HT-29 (cell line): ENCODE measurements at regions not wholly inside any gene's neighbourhood (a gene's known extent, or its start where the extent isn't known, plus 50 kb on each side); places are given as distances from the start of the nearest gene placed in this dataset. TPM values are rescaled to one million over a fixed set of nuclear protein-coding genes. Genes with fewer than 3 reads are reported as not detected.
"Not testable (repeated sequence)": the region's sequence is repeated elsewhere in the genome, so short reads cannot be mapped to it uniquely, and the experiment has no call there.

Source experiments
- DNase-seq: peaks from one replicate; pipeline ENCODE4 v3.0.0-alpha.2; 2015; ENCODE audit warnings: low spot score
- small RNA-seq: library from RNA; depleted of rRNA; stranded (forward); fragments of <200 nt; gene quantifications from one replicate; pipeline ENCODE3, GENCODE V24; 2014

DNA sequence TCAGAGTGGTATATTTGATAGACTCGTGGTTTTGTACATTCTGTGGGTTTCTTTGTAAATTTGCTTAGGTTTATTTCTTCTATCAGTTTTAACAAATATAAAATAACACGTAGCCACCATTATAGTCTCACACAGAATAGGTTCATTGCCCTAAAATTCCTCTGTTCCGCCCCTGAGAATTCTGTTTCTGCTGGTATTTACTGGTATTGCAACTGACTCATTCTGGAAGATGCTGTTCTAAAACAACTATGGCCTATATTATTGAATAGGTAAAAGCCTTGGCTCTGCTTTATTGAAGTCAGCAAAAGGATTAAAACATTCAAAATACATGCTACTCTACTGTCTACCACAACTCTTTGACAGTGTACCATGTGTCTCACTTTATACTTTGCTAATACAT, 119.1 kb upstream of the CHORDC1 start:
- no peak for DNase-seq

GRCh38 chr11:90332415-90332814, 109.6 kb upstream of the CHORDC1 start:
- DNase-seq, result no peak

GRCh38 chr11:90330632-90331031, 107.8 kb upstream of the CHORDC1 start:
- DNase-seq, result no peak

- DNase-seq, result no peak
Measured at GRCh38 chr11:90329043-90329442, 106.2 kb upstream of the CHORDC1 start.

- no peak for DNase-seq
Measured at GRCh38 chr11:90326647-90327046, 103.8 kb upstream of the CHORDC1 start.

DNA sequence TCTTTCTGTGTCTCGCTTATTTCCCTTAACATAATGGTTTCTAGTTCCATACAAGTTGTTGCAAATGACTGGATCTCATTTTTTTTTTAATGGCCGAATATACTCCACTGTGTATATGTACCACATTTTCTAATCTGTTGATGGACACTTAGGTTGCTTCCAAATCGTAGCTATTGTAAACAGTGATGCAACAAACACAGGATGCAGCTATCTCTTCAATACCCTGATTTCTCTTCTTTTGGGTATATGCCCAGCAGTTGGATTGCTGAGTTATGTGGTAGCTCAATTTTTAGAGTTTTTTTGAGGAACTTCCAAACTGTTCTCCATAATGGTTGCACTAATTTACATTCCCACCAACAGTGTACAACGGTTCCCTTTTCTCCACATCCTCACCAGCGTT, 100.4 kb upstream of the CHORDC1 start:
- DNase-seq, result no peak

GRCh38 chr11:90321018-90321417, 98.2 kb upstream of the CHORDC1 start:
- DNase-seq, result no peak

- no peak for DNase-seq
Measured at GRCh38 chr11:90318651-90319050, 95.8 kb upstream of the CHORDC1 start.

- DNase-seq, result no peak
Measured at GRCh38 chr11:90310210-90310609, 87.4 kb upstream of the CHORDC1 start.

DNA sequence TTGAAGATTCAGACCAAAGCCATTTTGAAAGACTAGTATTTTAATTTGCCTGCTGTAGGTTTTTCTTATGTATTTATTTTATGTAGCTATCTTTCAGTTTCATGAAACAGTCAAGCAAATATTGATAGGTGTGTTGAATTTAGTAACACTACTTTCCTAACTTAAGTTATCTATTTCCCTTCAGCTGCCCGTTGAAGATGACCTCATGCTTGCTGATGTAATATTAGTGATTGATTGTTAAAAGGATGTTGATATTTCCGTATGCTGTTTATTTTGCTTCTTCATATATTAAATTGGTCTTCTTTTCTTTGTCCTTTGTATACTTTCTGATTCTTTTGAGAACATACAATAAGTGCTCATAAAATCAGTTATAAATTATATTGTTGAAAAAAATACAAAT, 86.8 kb upstream of the CHORDC1 start:
- no peak for DNase-seq

GRCh38 chr11:90294526-90294925, 71.7 kb upstream of the CHORDC1 start:
- DNase-seq, result no peak

DNA sequence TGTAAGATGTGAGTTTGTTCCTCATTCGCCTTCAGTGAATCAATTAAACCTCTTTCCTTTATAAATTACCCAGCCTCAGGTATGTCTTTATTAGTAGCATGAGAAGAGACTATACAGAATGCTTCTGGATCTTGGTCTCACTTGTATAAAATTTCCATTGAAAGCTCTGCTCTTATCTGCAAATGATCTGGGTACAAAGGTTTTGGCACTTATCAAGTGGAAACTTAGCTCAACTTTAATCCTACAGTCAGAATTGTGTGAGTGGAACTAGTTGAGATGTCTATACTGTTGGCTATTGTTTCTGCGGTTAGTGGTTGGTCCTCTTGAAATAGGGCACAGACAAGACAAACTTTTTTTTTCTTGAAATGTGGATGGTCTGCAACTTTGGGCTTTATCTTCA, 71.2 kb upstream of the CHORDC1 start:
- no peak for DNase-seq

- peak; percentile 39 for DNase-seq
Measured at GRCh38 chr11:90288212-90288821, 65.5 kb upstream of the CHORDC1 start.

- DNase-seq, result no peak
Measured at GRCh38 chr11:90286640-90287039, 63.8 kb upstream of the CHORDC1 start.

DNA sequence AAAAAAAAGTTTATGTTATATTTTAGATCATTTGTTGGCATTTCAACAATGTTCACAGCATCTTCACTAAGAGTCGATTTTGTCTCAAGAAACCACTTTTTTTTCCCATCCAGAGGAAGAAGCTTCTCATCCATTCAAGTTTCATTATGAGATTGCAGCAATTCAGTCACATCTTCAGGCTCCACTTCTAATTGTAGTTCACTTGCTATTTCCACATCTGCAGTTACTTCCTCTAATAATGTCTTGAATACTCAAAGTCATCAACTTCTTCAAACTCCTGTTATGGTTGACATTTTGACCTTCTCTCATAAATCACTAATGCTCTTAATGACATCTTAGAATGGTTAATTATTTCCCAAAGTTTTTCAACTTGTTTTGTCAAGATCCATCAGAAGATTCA, 61.3 kb upstream of the CHORDC1 start:
- no peak for DNase-seq

DNA sequence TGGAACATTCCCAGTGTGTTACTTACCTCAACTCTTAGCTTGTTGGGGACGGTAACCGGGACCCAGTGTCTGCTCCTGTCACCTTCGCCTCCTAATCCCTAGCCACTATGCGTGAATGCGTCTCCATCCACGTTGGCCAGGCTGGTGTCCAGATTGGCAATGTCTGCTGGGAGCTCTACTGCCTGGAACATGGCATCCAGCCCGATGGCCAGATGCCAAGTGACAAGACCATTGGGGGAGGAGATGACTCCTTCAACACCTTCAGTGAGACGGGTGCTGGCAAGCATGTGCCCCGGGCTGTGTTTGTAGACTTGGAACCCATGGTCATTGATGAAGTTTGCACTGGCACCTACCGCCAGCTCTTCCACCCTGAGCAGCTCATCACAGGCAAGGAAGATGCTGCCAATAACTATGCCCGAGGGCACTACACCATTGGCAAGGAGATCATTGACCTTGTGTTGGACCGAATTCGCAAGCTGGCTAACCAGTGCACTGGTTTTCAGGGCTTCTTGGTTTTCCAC, 59.8 kb upstream of the CHORDC1 start:
- not testable (repeated sequence) for DNase-seq

GRCh38 chr11:90274362-90274761, 51.5 kb upstream of the CHORDC1 start:
- DNase-seq, result no peak

Small RNA genes lying in the stretch of these regions (small RNA-seq; reads per million reads assigned to genes)
- not detected for gene AP001002.3
- gene MIR1261, result not detected
- not detected for gene MIR4490
